Keratinocyte (primary cell): ENCODE measurements at regions not wholly inside any gene's neighbourhood (a gene's known extent, or its start where the extent isn't known, plus 50 kb on each side); places are given as distances from the start of the nearest gene placed in this dataset.
"Not testable (repeated sequence)": the region's sequence is repeated elsewhere in the genome, so short reads cannot be mapped to it uniquely, and the experiment has no call there.

ENCODE experiments used
- DNase-seq: peaks from one replicate; pipeline ENCODE4 v3.0.0-alpha.2; 2011; ENCODE audit warnings: low read depth, missing footprints, low spot score
- FAIRE-seq: peaks from 2 replicates; lab custom pipeline; 2011; peaks lifted over from hg19 to GRCh38; lab: Jason Lieb, UNC
- H2AFZ ChIP-seq: 2 replicates; pipeline ENCODE4 v1.6.0; 2012; ENCODE audit warnings: low read length, control low read depth, inconsistent platforms; ENCODE audit not compliant: control insufficient read depth
- H3K27ac ChIP-seq: 2 replicates; pipeline ENCODE4 v1.5.1; 2011; ENCODE audit warnings: low read length; ENCODE audit not compliant: control insufficient read depth, insufficient read depth
- H3K27me3 ChIP-seq: 3 replicates; pipeline ENCODE4 v1.6.0; 2011; ENCODE audit warnings: low read length; ENCODE audit not compliant: control insufficient read depth, insufficient read depth; ENCODE audit errors: extremely low read depth
- H3K36me3 ChIP-seq, 2 experiments: 2 replicates in 1 of 2; 3 replicates in 1 of 2; pipeline ENCODE4 v1.5.1; 2011; ENCODE audit warnings: low read length in 2 of 2, mild to moderate bottlenecking in 1 of 2; ENCODE audit not compliant: control insufficient read depth in 2 of 2, insufficient read depth in 2 of 2; ENCODE audit errors: extremely low read depth in 1 of 2
- H3K4me1 ChIP-seq: 3 replicates; pipeline ENCODE4 v1.5.1; 2011; ENCODE audit warnings: low read length; ENCODE audit not compliant: control insufficient read depth, insufficient read depth; ENCODE audit errors: extremely low read depth
- H3K4me2 ChIP-seq: 3 replicates; pipeline ENCODE4 v1.6.0; 2011; ENCODE audit warnings: low read depth, low read length; ENCODE audit not compliant: control insufficient read depth, insufficient read depth; ENCODE audit errors: extremely low read depth
- H3K4me3 ChIP-seq, 3 experiments: fragments of 200-600 bp in 1 of 3; sonication (generic) in 1 of 3; 2 replicates in 2 of 3; 3 replicates in 1 of 3; pipeline ENCODE4 v1.5.1; 2011 to 2016; ENCODE audit warnings: low read length in 3 of 3, mild to moderate bottlenecking in 3 of 3, control low read depth in 2 of 3, inconsistent platforms in 1 of 3, low read depth in 1 of 3, mixed read lengths in 1 of 3, mixed run types in 1 of 3, moderate library complexity in 1 of 3; ENCODE audit not compliant: control insufficient read depth in 2 of 3, insufficient read depth in 2 of 3; ENCODE audit errors: extremely low read depth in 1 of 3
- H3K79me2 ChIP-seq: 2 replicates; pipeline ENCODE4 v1.6.0; 2012; ENCODE audit warnings: low read length; ENCODE audit not compliant: control insufficient read depth, insufficient read depth
- H3K9ac ChIP-seq: 3 replicates; pipeline ENCODE4 v1.6.0; 2011; ENCODE audit warnings: low read length; ENCODE audit not compliant: control insufficient read depth, insufficient read depth; ENCODE audit errors: extremely low read depth
- H3K9me1 ChIP-seq: 3 replicates; pipeline ENCODE4 v1.6.0; 2011; ENCODE audit warnings: low read length; ENCODE audit not compliant: control insufficient read depth, insufficient read depth; ENCODE audit errors: extremely low read depth
- H3K9me3 ChIP-seq: 2 replicates; pipeline ENCODE4 v1.5.1; 2012; ENCODE audit warnings: low read depth, low read length; ENCODE audit not compliant: control insufficient read depth
- H4K20me1 ChIP-seq: 3 replicates; pipeline ENCODE4 v1.6.0; 2011; ENCODE audit warnings: low read length; ENCODE audit not compliant: control insufficient read depth, insufficient read depth; ENCODE audit errors: extremely low read depth
- EZH2 ChIP-seq: IDR thresholded peaks from one replicate; pipeline ENCODE4 v1.6.1; 2012; ENCODE audit warnings: inconsistent platforms, mild to moderate bottlenecking, low read length, moderate library complexity
- dilution Hi-C: fragments of 300-500 bp; cut with MboI; formaldehyde crosslinking; loops from one replicate; pipeline ENCODE4 v1.7.0; 2020; ENCODE audit warnings: low sequenced_read_pairs; ENCODE audit not compliant: extremely low pct_ligation_motif_present
- TF ChIP-seq, protein P1 (sequence below), 3 experiments: IDR thresholded peaks in 1 of 3; conservative IDR thresholded peaks in 1 of 3; optimal IDR thresholded peaks in 1 of 3; 2 replicates in 2 of 3; 3 replicates in 1 of 3; pipeline versions ENCODE3 to v1.5.1; 2011; ENCODE audit warnings: low read length in 3 of 3, mild to moderate bottlenecking in 3 of 3, moderate library complexity in 2 of 3, control low read depth in 1 of 3, inconsistent platforms in 1 of 3; ENCODE audit not compliant: insufficient read depth in 2 of 3; ENCODE audit errors: extremely low read depth in 1 of 3

DNA sequence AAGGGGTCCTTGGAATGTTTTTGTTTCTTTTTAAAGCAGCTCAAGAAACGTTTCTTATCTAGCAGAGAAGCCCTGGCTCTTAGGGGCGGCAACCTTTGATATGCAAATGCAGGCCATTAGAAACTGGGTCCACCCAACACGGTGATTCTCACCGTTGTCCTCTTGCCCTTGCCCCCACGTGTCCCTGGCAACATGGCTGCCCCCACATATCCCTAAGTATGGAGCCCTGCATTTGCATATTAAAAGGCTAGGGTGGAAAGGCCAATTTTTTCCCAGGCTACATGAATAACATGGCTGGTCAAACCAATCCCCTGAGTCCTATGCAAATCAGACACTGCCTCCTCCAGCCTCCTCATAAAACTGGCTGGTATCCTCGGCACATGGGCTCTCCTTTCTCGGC is 230.1 kb upstream of the SPOPL start:
- no peak overlapping the region for H3K27ac ChIP-seq
- no peaks in the 10 kb centered on the region for H4K20me1 ChIP-seq
- no peaks in the 10 kb centered on the region for H3K36me3 ChIP-seq
- no peak overlapping the region for H3K9ac ChIP-seq
- H3K9me1 ChIP-seq = no peaks in the 10 kb centered on the region
- FAIRE-seq (no peak), DNase-seq (no peak)
- no peak for TF ChIP-seq EZH2
- TF ChIP-seq, protein P1, sequence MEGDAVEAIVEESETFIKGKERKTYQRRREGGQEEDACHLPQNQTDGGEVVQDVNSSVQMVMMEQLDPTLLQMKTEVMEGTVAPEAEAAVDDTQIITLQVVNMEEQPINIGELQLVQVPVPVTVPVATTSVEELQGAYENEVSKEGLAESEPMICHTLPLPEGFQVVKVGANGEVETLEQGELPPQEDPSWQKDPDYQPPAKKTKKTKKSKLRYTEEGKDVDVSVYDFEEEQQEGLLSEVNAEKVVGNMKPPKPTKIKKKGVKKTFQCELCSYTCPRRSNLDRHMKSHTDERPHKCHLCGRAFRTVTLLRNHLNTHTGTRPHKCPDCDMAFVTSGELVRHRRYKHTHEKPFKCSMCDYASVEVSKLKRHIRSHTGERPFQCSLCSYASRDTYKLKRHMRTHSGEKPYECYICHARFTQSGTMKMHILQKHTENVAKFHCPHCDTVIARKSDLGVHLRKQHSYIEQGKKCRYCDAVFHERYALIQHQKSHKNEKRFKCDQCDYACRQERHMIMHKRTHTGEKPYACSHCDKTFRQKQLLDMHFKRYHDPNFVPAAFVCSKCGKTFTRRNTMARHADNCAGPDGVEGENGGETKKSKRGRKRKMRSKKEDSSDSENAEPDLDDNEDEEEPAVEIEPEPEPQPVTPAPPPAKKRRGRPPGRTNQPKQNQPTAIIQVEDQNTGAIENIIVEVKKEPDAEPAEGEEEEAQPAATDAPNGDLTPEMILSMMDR (optimal IDR thresholded peaks at IDR 0.05 in 1 of 3, IDR thresholded peaks at IDR 0.05 in 1 of 3, conservative IDR thresholded peaks at IDR 0.05 in 1 of 3; ENCODE audit: extremely low read depth in 1 of 3, insufficient read depth in 2 of 3, low read length in 3 of 3) = no peak
- H3K9me3 ChIP-seq = peaks cover 6% of the 10 kb centered on the region
- H2AFZ ChIP-seq = no peak overlapping the region
- dilution Hi-C loops = no loop called here
- H3K27me3 ChIP-seq = no peaks in the 10 kb centered on the region
- no peaks in the 10 kb centered on the region for H3K79me2 ChIP-seq
- H3K4me1 ChIP-seq = peaks cover 37% of the 10 kb centered on the region
- H3K4me3 ChIP-seq = no peak overlapping the region
- no peak overlapping the region for H3K4me2 ChIP-seq

DNA sequence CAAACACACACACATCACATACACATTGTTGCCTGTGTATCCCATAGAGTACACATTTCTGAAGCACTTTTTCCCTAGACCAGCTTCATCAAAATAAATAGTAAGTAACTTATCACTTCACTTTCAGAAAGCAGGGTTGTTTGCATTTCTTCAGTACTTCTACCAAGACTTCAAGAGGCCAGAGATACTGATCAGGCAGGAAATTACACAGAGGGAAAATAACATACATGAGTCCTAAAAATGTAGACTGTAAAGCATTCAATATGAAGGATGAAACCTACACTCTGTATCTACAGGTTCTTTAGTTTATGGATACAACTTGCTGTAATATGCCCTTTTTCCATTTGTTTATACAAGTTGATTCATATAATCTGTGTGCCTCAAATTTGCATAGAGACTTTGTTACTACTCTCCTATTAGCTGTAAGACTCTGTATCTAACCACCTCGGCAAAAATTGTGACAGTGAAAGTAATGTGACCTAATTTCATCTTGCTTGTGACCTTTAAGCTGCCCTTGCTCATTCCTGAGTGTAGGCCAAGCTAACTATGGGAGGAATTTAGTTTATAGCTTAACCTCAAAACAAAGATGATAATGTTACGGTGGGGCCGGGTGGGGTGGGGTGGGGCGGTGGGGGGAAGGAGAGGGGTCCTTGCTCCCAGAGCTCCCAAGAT is 228.9 kb upstream of the SPOPL start:
- Histone ChIP-seq H4K20me1 (no peaks in the 10 kb centered on the region), H3K4me2 (no peak overlapping the region), H2AFZ (no peak overlapping the region), H3K4me3 (no peak overlapping the region), H3K36me3 (no peaks in the 10 kb centered on the region), H3K79me2 (no peaks in the 10 kb centered on the region), H3K4me1 (peaks cover 28% of the 10 kb centered on the region), H3K27me3 (no peaks in the 10 kb centered on the region), H3K9ac (no peak overlapping the region), H3K9me3 (peaks cover 6% of the 10 kb centered on the region), H3K27ac (no peak overlapping the region), H3K9me1 (no peaks in the 10 kb centered on the region)
- no peak for FAIRE-seq
- no peak for DNase-seq
- dilution Hi-C loops = no loop called here
- no peak for TF ChIP-seq EZH2
- TF ChIP-seq, protein P1 (optimal IDR thresholded peaks at IDR 0.05 in 1 of 3, IDR thresholded peaks at IDR 0.05 in 1 of 3, conservative IDR thresholded peaks at IDR 0.05 in 1 of 3; ENCODE audit: extremely low read depth in 1 of 3, insufficient read depth in 2 of 3, low read length in 3 of 3) = no peak

DNA sequence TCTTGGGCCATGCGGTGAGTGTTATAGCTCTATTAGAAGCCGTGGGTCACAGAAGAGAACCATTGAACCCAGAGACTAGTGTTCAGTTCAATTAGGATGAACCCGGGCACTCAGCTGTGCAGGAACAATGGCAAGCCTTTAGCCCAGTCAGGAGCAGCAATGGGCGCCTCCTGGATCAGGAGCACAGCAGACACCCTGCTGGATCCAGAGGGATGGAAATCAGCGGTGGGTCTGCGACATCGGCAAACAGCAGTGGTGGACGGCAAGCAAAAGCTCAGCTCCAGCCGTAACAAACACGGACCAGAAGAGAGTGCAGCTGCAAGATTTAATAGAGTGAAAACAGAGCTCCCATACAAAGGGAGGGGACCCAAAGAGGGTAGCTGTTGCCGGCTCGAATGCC is 228.3 kb upstream of the SPOPL start:
- H3K79me2 ChIP-seq, H3K9me1 ChIP-seq, H3K27me3 ChIP-seq, FAIRE-seq, H3K27ac ChIP-seq, H3K9me3 ChIP-seq, H3K9ac ChIP-seq, dilution Hi-C loops, H2AFZ ChIP-seq, H3K36me3 ChIP-seq, H3K4me3 ChIP-seq, H3K4me2 ChIP-seq, H4K20me1 ChIP-seq, DNase-seq: not testable (repeated sequence)
- H3K4me1 ChIP-seq = peaks cover 23% of the 10 kb centered on the region
